ENCODE measurements at regions not wholly inside any gene's neighbourhood (a gene's known extent, or its start where the extent isn't known, plus 50 kb on each side); places are given as distances from the start of the nearest gene placed in this dataset.

GRCh38 chr1:239140968-239141367 lies 245.4 kb upstream of the CHRM3 start:
- Histone ChIP-seq H3K79me2 (ENCODE audit: low read depth) (no peaks in the 10 kb centered on the region), H3K36me3 (ENCODE audit: low read depth) (no peaks in the 10 kb centered on the region), H3K4me1 (replicated peaks; ENCODE audit: insufficient read depth) (no peaks in the 10 kb centered on the region), H3K27me3 (ENCODE audit: insufficient read depth, low read depth) (no peaks in the 10 kb centered on the region), H3K27ac (no peak overlapping the region), H3K4me2 (no peak overlapping the region), H4K20me1 (ENCODE audit: insufficient read depth) (no peaks in the 10 kb centered on the region), H3K4me3 (no peak overlapping the region), H2AFZ (no peak overlapping the region), H3K9me3 (ENCODE audit: insufficient read depth, low read depth) (no peaks in the 10 kb centered on the region), H3K9me2 (ENCODE audit: insufficient read depth) (no peaks in the 10 kb centered on the region), H3F3A (ENCODE audit: insufficient read depth, low read depth) (no peaks in the 10 kb centered on the region)
- intact Hi-C loops (cut with micrococcal nuclease; ENCODE audit: unreplicated experiment), result no loop called here
- POLR2A ChIA-PET (ENCODE audit: unreplicated experiment), result no interaction called here
- no TSS peak for BruUV-seq (replicated peaks)
- TF ChIP-seq, protein P1, sequence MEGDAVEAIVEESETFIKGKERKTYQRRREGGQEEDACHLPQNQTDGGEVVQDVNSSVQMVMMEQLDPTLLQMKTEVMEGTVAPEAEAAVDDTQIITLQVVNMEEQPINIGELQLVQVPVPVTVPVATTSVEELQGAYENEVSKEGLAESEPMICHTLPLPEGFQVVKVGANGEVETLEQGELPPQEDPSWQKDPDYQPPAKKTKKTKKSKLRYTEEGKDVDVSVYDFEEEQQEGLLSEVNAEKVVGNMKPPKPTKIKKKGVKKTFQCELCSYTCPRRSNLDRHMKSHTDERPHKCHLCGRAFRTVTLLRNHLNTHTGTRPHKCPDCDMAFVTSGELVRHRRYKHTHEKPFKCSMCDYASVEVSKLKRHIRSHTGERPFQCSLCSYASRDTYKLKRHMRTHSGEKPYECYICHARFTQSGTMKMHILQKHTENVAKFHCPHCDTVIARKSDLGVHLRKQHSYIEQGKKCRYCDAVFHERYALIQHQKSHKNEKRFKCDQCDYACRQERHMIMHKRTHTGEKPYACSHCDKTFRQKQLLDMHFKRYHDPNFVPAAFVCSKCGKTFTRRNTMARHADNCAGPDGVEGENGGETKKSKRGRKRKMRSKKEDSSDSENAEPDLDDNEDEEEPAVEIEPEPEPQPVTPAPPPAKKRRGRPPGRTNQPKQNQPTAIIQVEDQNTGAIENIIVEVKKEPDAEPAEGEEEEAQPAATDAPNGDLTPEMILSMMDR (conservative IDR thresholded peaks at IDR 0.05), result no peak
- no peak for TF ChIP-seq EZH2 (IDR thresholded peaks at IDR 0.05; ENCODE audit: low read depth)
- no peak for DNase-seq
- CTCF ChIA-PET, result no interaction called here

DNA sequence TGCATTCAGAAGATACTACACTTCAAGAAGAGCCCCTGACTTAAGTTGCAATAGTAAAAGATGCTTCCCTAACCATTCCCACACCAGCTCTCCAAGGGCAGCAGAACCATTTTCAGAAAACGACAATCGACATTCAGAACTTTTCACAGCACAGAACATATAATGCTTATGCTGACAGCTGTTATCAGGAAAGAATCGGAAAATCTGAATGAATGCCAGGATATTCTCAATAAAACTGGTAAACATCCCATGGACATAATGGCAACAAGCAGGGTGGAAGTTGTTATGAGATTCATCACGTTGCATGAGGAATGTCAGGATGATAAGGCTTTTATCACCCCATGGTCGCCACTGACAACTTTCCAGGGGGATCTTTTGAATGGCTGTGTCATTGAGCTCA lies 246.6 kb upstream of the CHRM3 start:
- Histone ChIP-seq H4K20me1 (ENCODE audit: insufficient read depth) (no peaks in the 10 kb centered on the region), H3K27me3 (ENCODE audit: insufficient read depth, low read depth) (no peaks in the 10 kb centered on the region), H3K36me3 (ENCODE audit: low read depth) (no peaks in the 10 kb centered on the region), H3K9me3 (ENCODE audit: insufficient read depth, low read depth) (no peaks in the 10 kb centered on the region), H3F3A (ENCODE audit: insufficient read depth, low read depth) (no peaks in the 10 kb centered on the region), H3K9me2 (ENCODE audit: insufficient read depth) (no peaks in the 10 kb centered on the region), H3K27ac (no peak overlapping the region), H3K79me2 (ENCODE audit: low read depth) (no peaks in the 10 kb centered on the region), H2AFZ (no peak overlapping the region), H3K4me2 (no peak overlapping the region), H3K4me3 (no peak overlapping the region), H3K4me1 (replicated peaks; ENCODE audit: insufficient read depth) (no peaks in the 10 kb centered on the region)
- no TSS peak for BruUV-seq (replicated peaks)
- intact Hi-C loops (cut with micrococcal nuclease; ENCODE audit: unreplicated experiment), result no loop called here
- DNase-seq, result no peak
- TF ChIP-seq, protein P1 (conservative IDR thresholded peaks at IDR 0.05), result no peak
- no peak for TF ChIP-seq EZH2 (IDR thresholded peaks at IDR 0.05; ENCODE audit: low read depth)
- ChIA-PET CTCF (no interaction called here), POLR2A (ENCODE audit: unreplicated experiment) (no interaction called here)

- H3K9me2 ChIP-seq (ENCODE audit: insufficient read depth), result no peaks in the 10 kb centered on the region
- 0 out of 2 replicates have a peak, but pooled peaks cover 6% of the 10 kb centered on the region for H3K27me3 ChIP-seq (ENCODE audit: insufficient read depth, low read depth)
- no peaks in the 10 kb centered on the region for H3K9me3 ChIP-seq (ENCODE audit: insufficient read depth, low read depth)
- no peaks in the 10 kb centered on the region for H3F3A ChIP-seq (ENCODE audit: insufficient read depth, low read depth)
- no peaks in the 10 kb centered on the region for H3K36me3 ChIP-seq (ENCODE audit: low read depth)
- H4K20me1 ChIP-seq (ENCODE audit: insufficient read depth), result no peaks in the 10 kb centered on the region
- no peaks in the 10 kb centered on the region for H3K4me1 ChIP-seq (replicated peaks; ENCODE audit: insufficient read depth)
- H3K27ac ChIP-seq, result no peak overlapping the region
- no peak for DNase-seq
- ChIA-PET POLR2A (ENCODE audit: unreplicated experiment) (no interaction called here), CTCF (no interaction called here)
- no peak overlapping the region for H2AFZ ChIP-seq
- intact Hi-C loops (cut with micrococcal nuclease; ENCODE audit: unreplicated experiment), result no loop called here
- BruUV-seq (replicated peaks), result no TSS peak
- H3K79me2 ChIP-seq (ENCODE audit: low read depth), result no peaks in the 10 kb centered on the region
- H3K4me2 ChIP-seq, result no peak overlapping the region
- TF ChIP-seq, protein P1 (conservative IDR thresholded peaks at IDR 0.05), result no peak
- TF ChIP-seq EZH2 (IDR thresholded peaks at IDR 0.05; ENCODE audit: low read depth), result no peak
- H3K4me3 ChIP-seq, result no peak overlapping the region
Measured at GRCh38 chr1:239128541-239128940, 257.8 kb upstream of the CHRM3 start.
